ENCODE measurements at regions not wholly inside any gene's neighbourhood (a gene's known extent, or its start where the extent isn't known, plus 50 kb on each side); places are given as distances from the start of the nearest gene placed in this dataset.

DNA sequence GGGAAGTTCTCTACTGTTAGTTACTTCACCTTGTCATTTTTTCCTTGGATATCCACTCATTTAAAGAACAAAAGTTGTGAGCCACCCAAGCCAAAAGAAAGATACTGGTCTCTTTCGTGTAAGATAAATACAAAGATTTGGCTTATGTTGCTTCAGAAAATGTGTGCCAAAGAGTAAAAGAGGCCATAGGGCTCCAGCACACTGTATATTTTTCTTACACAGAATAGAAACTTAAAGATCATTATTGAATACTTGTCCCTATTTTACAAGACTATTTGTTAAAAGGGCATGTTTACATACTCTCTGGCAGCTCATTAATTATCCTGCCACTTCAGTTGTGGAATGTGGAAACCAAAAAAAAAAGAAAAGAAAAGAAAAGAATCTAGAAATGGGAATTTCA is 284.2 kb upstream of the LRRC7 start:
- no peaks in the 10 kb centered on the region for H3K9me3 ChIP-seq (ENCODE audit: control insufficient read depth in 2 of 3, insufficient read depth in 1 of 3, low read length in 3 of 3)
- no peak for TF ChIP-seq CTCF (IDR thresholded peaks at IDR 0.05; ENCODE audit: borderline replicate concordance, extremely low read depth, insufficient read depth)
- H3K9ac ChIP-seq (ENCODE audit: low read length in 3 of 3): no peak overlapping the region
- no peak for FAIRE-seq
- no peaks in the 10 kb centered on the region for H3K4me1 ChIP-seq (ENCODE audit: control insufficient read depth in 2 of 3, insufficient read depth in 2 of 3, low read depth in 1 of 3, low read length in 3 of 3)
- no peaks in the 10 kb centered on the region for H3K36me3 ChIP-seq (ENCODE audit: control insufficient read depth in 2 of 3, insufficient read depth in 3 of 3, low read length in 3 of 3)
- intact Hi-C loops (cut with DNase I): no loop called here
- H3K27ac ChIP-seq (ENCODE audit: low read depth in 2 of 2, low read length in 2 of 2): no peak overlapping the region
- H3K27me3 ChIP-seq (ENCODE audit: control insufficient read depth, insufficient read depth, low read length): no peaks in the 10 kb centered on the region
- DNase-seq: no peak
- no peak overlapping the region for H3K4me3 ChIP-seq (ENCODE audit: low read length in 3 of 3)

- H3K9me3 ChIP-seq (ENCODE audit: control insufficient read depth in 2 of 3, insufficient read depth in 1 of 3, low read length in 3 of 3): no peaks in the 10 kb centered on the region
- intact Hi-C loops (cut with DNase I): no loop called here
Measured at GRCh38 chr1:69284508-69284907, 283.2 kb upstream of the LRRC7 start.

GRCh38 chr1:69288416-69288815 is 279.3 kb upstream of the LRRC7 start:
- intact Hi-C loops (cut with DNase I): no loop called here
- no peak for TF ChIP-seq CTCF (IDR thresholded peaks at IDR 0.05; ENCODE audit: borderline replicate concordance, extremely low read depth, insufficient read depth)
- Histone ChIP-seq H3K9me3 (ENCODE audit: control insufficient read depth in 2 of 3, insufficient read depth in 1 of 3, low read length in 3 of 3) (no peaks in the 10 kb centered on the region), H3K9ac (ENCODE audit: low read length in 3 of 3) (no peak overlapping the region), H3K27ac (ENCODE audit: low read depth in 2 of 2, low read length in 2 of 2) (no peak overlapping the region), H3K36me3 (ENCODE audit: control insufficient read depth in 2 of 3, insufficient read depth in 3 of 3, low read length in 3 of 3) (no peaks in the 10 kb centered on the region), H3K4me1 (ENCODE audit: control insufficient read depth in 2 of 3, insufficient read depth in 2 of 3, low read depth in 1 of 3, low read length in 3 of 3) (no peaks in the 10 kb centered on the region), H3K4me3 (ENCODE audit: low read length in 3 of 3) (no peak overlapping the region), H3K27me3 (ENCODE audit: control insufficient read depth, insufficient read depth, low read length) (no peaks in the 10 kb centered on the region)
- DNase-seq (peak in 2 of 5 donors; percentile 14 to 51), FAIRE-seq (no peak)

More at GRCh38 chr1:69284508-69284907, 283.2 kb upstream of the LRRC7 start:
- FAIRE-seq (no peak), DNase-seq (no peak)
- H3K4me1 ChIP-seq (ENCODE audit: control insufficient read depth in 2 of 3, insufficient read depth in 2 of 3, low read depth in 1 of 3, low read length in 3 of 3): no peaks in the 10 kb centered on the region
- no peaks in the 10 kb centered on the region for H3K27me3 ChIP-seq (ENCODE audit: control insufficient read depth, insufficient read depth, low read length)
- H3K27ac ChIP-seq (ENCODE audit: low read depth in 2 of 2, low read length in 2 of 2): no peak overlapping the region
- H3K9ac ChIP-seq (ENCODE audit: low read length in 3 of 3): no peak overlapping the region
- H3K4me3 ChIP-seq (ENCODE audit: low read length in 3 of 3): no peak overlapping the region
- TF ChIP-seq CTCF (IDR thresholded peaks at IDR 0.05; ENCODE audit: borderline replicate concordance, extremely low read depth, insufficient read depth): no peak
- H3K36me3 ChIP-seq (ENCODE audit: control insufficient read depth in 2 of 3, insufficient read depth in 3 of 3, low read length in 3 of 3): no peaks in the 10 kb centered on the region

- Histone ChIP-seq H3K4me1 (ENCODE audit: control insufficient read depth in 2 of 3, insufficient read depth in 2 of 3, low read depth in 1 of 3, low read length in 3 of 3) (no peaks in the 10 kb centered on the region), H3K27me3 (ENCODE audit: control insufficient read depth, insufficient read depth, low read length) (no peaks in the 10 kb centered on the region), H3K9me3 (ENCODE audit: control insufficient read depth in 2 of 3, insufficient read depth in 1 of 3, low read length in 3 of 3) (no peaks in the 10 kb centered on the region), H3K27ac (ENCODE audit: low read depth in 2 of 2, low read length in 2 of 2) (no peak overlapping the region), H3K4me3 (ENCODE audit: low read length in 3 of 3) (no peak overlapping the region), H3K36me3 (ENCODE audit: control insufficient read depth in 2 of 3, insufficient read depth in 3 of 3, low read length in 3 of 3) (no peaks in the 10 kb centered on the region), H3K9ac (ENCODE audit: low read length in 3 of 3) (no peak overlapping the region)
- no peak for TF ChIP-seq CTCF (IDR thresholded peaks at IDR 0.05; ENCODE audit: borderline replicate concordance, extremely low read depth, insufficient read depth)
- FAIRE-seq (no peak), DNase-seq (no peak)
- intact Hi-C loops (cut with DNase I): no loop called here
Measured at GRCh38 chr1:69290291-69290690, 277.4 kb upstream of the LRRC7 start.

Measured in kidney (tissue), 13 donors.